ENCODE measurements at regions not wholly inside any gene's neighbourhood (a gene's known extent, or its start where the extent isn't known, plus 50 kb on each side); places are given as distances from the start of the nearest gene placed in this dataset.

GRCh38 chr5:1971944-1972343 lies 89.2 kb upstream of the IRX4 start (continued):
- TF ChIP-seq CHD7 (IDR thresholded peaks at IDR 0.05; ENCODE audit: insufficient replicate concordance, low read length) (no peak), TCF12 (IDR thresholded peaks at IDR 0.05; ENCODE audit: low read depth, low read length) (no peak), CHD1 (IDR thresholded peaks at IDR 0.05; ENCODE audit: low read depth, low read length) (no peak), CEBPB (IDR thresholded peaks at IDR 0.05; ENCODE audit: low read depth, low read length) (no peak), RFX5 (IDR thresholded peaks at IDR 0.05; ENCODE audit: borderline replicate concordance, low read depth, low read length) (no peak), ATF2 (IDR thresholded peaks at IDR 0.05; ENCODE audit: low read length) (no peak), KDM5A (IDR thresholded peaks at IDR 0.05; ENCODE audit: low read length) (no peak), GABPA (IDR thresholded peaks at IDR 0.05; ENCODE audit: borderline replicate concordance, insufficient read depth, low read length) (no peak), GTF2F1 (IDR thresholded peaks at IDR 0.05; ENCODE audit: borderline replicate concordance, low read depth, low read length) (no peak), MAFK (IDR thresholded peaks at IDR 0.05; ENCODE audit: low read depth, low read length) (no peak), EP300 (IDR thresholded peaks at IDR 0.05; ENCODE audit: borderline replicate concordance in 1 of 2, low read depth in 2 of 2, low read length in 2 of 2) (no peak)

Data from H1 (cell line).